ENCODE measurements at regions not wholly inside any gene's neighbourhood (a gene's known extent, or its start where the extent isn't known, plus 50 kb on each side); places are given as distances from the start of the nearest gene placed in this dataset.

DNA sequence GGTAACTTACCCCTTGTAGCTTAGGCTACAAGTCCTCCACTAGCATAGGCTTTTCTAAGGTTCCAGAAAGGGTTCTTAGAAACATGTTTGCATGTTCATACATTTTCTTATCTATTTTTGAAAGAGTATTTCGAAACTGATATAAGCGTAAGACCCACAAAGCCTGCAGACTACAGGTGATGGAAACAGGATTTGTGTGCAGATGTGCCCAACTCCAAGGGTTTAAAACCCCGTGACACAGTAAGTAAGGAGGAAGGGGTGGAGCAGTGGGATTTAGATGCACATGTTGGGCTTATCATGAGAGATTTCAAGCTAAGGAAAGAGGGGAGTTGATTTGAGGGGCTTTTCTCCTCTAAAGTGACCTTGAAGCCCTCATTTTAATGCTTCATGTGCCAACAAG is 164.7 kb downstream of the LTN1 start:
- DNase-seq (ENCODE audit: extremely low read depth in 1 of 2, low read depth in 1 of 2): no peak

DNA sequence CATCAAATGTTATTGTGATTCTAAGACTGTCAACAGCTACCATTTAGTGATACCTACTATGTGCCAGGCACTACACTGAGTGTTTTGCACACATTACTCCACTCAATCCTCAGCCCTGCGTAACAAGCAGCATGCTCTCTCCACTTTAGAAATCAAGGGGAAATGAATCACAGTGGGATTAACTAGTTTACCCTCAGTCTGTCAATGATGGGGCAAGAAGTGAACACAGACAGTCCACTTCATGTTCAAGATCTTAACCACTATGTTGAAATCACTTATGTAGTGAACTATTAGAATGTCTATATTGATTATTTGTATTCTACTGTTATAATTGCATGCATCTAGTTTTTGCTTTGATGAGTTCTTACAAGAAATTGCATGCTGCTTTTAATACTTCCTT is 165.3 kb downstream of the LTN1 start:
- DNase-seq (ENCODE audit: extremely low read depth in 1 of 2, low read depth in 1 of 2): no peak

DNA sequence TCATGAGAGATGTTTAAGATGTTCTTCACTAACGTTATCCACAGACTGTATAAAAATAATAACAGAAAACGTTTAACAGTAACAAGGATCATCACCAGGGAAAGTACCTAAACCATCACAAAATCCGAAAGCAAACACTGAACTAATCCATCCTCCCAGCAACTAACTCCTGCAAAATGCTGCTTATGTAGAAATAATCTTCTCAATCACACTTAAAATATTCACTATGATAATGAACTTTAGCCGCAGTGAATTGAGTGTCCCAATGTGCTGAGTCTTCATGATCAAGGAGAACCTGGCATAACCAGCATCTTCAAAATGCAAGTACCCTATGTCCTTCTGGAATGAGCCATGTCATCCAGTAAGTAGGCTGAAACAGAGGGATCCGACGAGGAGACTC is 166.1 kb downstream of the LTN1 start:
- DNase-seq (ENCODE audit: extremely low read depth in 1 of 2, low read depth in 1 of 2): no peak

DNA sequence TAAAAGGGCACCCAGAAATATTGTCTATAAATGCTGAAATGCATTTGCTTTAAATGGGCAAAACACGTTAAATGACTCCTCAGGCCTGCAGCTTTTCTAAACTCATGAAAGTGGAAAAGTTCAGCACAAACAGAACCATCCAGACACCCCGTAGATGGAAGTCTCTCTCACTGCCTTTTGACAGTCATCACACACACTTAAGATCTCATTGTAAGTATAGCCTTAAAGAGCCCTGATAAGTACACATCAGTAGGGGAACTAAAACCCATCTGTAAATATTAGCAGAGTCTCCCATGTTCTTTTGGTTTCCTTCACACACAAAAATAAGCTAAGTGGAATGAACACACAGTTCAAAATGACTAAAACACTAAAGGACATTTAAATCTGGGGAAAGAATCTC is 166.7 kb downstream of the LTN1 start:
- no peak for DNase-seq (ENCODE audit: extremely low read depth in 1 of 2, low read depth in 1 of 2)

DNA sequence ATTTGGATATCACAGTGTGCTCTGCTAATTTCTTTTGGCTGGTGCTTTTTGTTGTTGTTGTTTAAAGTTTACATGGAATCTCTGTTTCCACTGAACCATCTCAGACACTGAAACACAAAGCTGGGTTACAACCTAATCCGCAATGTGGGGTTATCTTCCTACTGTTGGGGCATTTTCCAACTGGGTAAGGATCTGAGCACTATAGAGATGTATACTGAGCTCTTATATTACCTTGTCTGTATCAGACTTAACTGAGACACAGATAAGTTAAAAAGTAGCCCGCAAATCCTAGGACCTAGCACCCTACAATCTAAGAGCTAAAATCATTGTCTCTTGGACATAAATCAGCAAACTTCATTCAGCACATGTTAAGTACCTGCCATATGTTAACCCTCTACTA is 169.2 kb downstream of the LTN1 start:
- DNase-seq (ENCODE audit: extremely low read depth in 1 of 2, low read depth in 1 of 2): no peak

DNA sequence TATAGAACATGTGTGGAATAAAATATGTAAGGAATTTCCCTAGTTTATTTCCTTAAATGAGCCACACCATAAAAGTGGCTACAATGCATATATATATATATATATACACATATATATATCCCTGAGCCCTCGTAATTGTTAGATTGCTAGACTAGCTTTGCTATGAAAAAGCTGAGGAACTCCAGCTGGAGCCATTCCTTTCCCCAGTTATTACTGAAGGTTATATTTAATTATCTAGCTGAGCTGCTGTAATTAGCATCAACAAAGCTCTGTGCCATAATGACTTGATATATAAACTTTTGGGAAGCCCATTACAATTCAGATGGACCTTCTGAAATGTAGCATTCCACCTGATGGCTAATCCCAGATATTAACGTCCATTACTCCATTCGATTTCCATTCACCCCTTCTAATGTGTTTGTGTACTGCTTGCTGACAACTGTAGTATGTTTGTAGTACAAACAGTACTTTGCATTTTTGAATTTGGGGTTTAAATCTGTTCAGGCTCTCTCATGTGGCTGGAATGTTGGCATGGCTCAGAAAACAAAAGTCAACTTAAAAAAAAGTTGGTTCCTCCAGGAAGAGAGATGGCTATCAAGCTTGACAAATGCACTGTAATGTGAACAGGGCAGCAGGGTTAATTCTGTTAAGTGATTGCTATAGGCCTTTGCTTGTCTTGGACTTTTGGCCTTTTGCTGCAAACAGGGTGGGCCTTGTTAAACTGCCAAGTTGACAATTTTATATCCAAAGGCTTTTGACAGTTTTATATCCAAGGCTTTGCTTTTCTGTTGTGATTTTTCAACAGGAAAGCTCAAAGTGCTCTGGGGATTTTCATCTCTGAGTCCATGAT is 170.0 kb downstream of the LTN1 start:
- DNase-seq (ENCODE audit: extremely low read depth in 1 of 2, low read depth in 1 of 2): no peak

DNA sequence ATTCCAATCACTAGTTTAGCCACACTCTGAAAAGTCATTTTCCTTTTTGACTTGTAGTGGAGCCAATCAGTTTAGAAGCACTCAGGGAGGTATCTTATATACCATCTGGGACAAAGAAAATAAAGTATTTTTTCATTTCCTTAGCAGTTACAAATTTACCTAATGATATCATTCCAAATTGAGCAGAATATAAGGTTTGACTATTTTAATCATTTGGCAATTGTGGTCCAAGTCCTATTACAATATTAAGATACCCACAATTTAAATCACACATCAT is 170.6 kb downstream of the LTN1 start:
- DNase-seq (ENCODE audit: extremely low read depth in 1 of 2, low read depth in 1 of 2): no peak

DNA sequence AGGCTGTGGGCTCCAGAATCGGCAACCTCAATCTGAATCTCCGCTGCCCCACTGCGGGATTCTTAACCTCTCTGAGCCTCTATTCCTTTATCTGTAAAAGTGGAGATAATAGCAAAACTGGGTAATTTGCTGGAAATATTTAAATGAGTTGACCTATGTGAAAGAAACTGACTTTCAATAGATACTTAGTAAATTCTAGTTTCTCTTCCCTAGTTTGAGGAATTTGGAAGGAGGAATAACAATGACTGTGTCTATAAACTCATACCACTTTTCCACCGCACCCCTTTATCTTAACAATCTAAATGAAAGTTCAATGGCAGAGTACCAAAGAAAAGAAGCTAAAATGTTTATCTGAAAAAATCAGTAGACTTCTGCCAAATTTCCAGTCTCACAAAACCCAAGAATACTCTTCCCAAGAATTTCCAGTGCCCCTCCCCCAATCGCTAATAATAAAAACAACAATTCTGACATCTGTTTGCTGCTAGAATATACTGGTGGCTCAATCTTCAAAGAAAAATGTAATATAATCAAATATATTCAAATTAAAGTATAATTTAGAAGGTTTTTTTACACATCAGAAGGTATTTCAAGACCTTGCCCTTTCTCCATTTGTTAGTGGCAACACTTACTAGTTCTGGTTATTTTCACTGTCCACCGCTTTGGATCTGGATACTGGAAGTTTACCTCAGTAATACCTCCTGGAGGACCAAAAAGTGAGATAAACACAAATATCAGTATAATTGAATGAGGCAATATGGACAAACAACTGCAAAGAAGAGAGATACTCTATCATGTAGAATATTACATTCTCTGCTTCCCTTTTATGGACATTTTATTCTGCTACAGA is 171.2 kb downstream of the LTN1 start:
- DNase-seq (ENCODE audit: extremely low read depth in 1 of 2, low read depth in 1 of 2): no peak

DNA sequence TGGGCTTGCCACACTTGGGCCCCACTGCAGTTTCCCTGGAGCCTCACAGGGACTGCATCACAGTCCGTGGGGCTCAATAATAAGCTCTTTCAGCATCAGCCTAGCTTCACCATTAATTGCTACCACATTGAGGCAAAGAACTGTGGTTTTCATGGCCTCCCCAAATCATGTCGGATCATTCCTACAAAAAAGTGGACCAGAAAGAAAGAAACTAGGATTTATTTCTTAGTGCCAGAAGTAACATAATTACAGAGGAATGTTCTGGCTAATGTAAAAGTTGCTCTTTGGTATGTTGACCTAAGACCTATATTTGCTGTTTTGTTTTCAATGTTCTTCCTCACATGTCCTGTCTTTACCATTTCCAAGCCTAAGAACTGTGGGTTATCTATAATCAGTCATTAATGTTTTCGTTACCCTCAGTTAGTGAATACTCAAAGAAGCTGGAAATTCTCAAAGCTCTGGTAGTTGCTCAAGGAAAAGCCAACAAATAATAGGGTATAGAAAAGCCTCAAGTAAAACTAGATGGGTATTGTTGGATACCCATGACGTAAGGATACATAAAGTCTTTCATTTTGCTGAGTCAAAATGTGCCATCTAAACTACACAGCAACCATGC is 173.9 kb downstream of the LTN1 start:
- DNase-seq (ENCODE audit: extremely low read depth in 1 of 2, low read depth in 1 of 2): no peak

DNA sequence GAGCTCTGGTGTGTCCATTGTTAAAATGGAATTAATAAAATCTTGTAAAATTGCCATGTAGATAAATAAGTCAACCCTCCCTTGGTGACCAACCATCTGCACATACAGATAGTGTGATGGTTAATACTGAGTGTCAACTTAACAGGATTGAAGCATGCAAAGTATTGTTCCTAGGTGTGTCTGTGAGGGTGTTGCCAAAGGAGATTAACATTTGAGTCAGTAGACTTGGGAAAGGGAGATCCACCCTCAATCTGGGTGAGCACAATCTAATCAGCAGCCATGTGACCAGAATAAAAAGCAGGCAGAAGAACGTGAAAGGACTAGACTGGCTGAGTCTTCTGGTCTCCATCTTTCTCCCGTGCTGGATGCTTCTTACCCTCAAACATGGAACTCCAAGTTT is 174.8 kb downstream of the LTN1 start:
- no peak for DNase-seq (ENCODE audit: extremely low read depth in 1 of 2, low read depth in 1 of 2)

DNA sequence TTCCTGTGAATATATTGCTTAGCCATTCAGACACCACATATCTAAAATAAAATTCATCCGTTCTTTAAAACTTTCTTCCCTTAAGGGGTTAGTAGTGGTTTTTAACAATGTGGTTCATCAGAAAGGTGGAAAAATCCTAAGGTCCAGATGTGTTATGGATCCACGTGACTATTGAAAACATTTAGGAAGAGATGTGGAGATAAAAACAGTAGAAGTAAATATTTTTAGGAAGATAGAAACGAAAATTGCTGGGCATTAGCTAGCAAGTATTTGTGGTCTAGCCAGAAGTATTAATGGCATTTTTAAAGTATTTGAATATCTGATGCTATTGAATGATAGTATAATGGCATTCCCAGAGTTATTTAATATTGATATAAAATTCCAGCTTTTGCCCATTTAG is 180.8 kb downstream of the LTN1 start:
- DNase-seq (ENCODE audit: extremely low read depth in 1 of 2, low read depth in 1 of 2): no peak

DNA sequence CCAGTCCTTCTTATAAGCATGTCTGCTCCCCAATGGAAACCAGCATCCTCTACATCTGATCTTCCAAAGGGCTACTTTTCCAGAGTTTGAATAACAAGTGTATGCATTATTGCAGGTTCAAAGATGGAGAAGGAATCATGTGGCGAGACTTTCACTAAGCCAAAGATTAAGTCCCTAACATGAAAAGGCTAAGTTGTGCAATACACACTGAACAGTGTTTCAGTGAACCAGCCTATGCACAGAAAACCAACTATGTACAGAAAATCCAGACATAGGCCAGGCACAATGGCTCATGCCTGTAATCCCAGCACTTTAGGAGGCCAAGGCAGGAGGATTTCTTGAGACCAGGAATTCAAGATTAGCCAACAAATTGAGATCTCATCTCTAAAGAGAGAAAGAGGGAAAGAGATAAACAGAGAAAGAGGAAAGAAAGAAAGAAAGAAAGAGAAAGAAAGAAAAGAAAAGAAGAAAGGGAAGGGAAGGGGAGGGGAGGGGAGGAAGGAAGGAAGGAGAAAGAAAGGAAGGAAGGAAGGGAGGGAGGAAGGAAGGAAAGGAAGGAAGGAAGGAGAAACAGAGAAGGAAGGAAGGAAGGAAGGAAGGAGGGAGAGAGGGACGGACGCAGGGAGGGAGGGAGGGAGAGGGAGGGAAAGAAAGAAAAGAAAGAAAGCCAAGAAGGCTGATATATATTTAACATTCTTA is 181.7 kb downstream of the LTN1 start:
- DNase-seq (ENCODE audit: extremely low read depth in 1 of 2, low read depth in 1 of 2): no peak

DNA sequence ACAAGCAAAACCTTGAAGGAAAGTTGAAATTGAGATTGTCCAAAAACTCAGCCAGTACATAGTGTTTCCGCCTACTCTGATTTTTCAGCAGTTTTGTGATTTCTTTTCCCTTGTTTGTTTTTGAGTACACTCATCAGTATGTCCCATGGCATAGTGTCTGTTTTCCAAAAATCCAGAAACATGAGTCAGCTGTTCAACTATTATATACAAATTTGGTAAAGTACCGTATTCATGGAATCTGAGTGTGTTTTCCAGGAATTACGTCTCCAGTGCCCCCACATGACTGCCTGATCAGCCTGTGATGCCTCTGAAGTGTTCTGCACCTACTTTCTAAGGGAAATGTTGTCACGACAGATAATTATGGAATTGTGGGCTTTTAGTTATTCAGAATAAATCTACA is 186.8 kb downstream of the LTN1 start:
- DNase-seq (ENCODE audit: extremely low read depth in 1 of 2, low read depth in 1 of 2): no peak

DNA sequence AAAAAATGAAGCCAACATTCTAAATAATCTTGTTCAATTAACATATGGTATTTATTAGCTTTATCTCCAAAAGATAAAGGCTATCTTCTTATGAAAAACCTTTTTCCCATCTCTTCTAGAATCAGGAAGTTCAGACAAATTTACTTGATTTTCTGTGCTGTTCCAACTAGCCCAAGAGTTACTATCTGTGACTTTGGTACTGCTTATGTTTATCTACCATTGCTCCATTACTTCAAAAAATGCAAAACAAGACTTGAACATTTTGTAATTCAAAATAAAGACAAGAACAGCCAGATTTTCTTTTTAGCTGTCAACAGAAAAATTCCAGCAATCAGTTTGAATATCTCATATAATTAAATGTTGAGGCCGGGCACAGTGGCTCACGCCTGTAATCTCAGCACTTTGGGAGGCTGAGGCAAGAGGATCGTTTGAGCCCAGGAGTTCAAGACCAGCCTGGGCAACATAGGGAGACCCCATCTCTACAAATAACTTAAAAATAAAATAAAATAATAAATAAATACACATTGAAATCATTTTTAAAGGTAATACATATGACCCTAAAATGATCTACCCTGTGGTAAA is 188.5 kb downstream of the LTN1 start:
- DNase-seq (ENCODE audit: extremely low read depth in 1 of 2, low read depth in 1 of 2): no peak

DNA sequence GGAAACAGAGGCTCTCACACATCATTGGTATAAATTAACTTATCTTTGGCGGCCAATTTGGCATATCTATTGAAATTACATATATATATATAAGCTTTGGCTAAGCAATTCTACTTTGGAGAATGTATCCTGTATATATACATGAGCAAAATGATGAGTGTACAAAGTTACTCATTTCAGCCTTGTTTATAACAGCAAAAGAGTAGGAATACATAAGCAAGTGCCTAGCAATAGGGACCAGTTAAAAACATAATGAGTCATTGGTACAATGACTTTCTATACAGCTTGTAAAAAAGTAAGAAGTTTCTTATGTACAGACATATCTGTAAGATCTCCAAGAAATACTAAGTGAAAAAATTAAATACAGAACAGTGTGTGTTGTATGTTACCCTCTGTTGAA is 190.8 kb downstream of the LTN1 start:
- no peak for DNase-seq (ENCODE audit: extremely low read depth in 1 of 2, low read depth in 1 of 2)

DNA sequence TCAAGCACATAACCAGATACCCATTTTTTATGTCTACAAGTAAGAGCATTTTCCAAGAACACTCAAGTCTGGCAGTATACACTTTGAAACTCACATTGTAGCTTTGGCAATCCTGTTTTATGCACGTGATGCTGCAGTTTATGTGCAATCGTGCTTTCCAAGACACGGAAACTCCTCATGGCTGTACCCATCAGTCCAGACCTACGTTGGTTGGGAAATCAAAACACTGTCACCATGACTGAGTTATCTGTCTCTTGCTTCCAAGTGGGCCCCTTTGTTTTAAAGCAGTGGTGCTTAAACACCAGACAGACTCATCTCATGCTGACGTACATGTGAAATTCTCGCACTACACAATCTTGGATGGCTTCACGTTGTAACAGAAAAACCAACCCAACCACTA is 192.8 kb downstream of the LTN1 start:
- DNase-seq (ENCODE audit: extremely low read depth in 1 of 2, low read depth in 1 of 2): no peak

DNA sequence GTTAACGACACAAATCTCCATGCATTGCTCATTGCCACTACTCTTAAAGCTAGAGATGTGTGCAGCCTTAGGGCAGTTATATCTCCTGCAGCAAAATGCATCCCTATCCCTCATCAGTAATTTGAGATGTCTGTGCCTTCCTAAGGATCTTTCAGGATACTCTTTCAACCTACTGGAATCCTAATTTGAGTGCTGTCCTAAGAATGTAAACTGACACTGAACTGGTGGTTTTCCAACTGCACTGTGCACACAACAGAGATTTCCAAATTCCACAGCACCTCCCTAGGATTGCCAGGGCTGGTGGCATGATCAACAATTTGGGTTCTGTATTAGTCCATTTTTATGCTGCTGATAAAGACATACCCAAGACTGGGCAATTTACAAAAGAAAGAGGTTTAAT is 193.9 kb downstream of the LTN1 start:
- no peak for DNase-seq (ENCODE audit: extremely low read depth in 1 of 2, low read depth in 1 of 2)

DNA sequence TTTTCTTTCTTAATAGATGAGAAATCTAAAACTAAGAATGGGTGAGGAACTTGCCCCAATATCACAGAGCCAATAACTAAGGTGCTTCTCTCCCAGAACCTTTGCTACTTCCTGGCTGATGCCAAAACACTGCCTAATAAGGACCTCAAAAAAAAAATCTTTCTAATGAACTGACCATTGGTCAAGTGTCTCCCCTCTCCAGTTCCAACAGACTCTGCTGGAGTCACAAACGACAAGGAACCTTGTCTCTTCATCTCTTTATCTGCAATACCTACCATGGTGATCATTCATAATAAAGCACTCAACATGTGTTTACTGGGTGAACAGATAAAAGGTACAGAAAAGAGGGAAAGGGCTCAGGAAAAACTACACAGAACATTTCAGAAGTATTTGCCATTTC is 197.4 kb downstream of the LTN1 start:
- no peak for DNase-seq (ENCODE audit: extremely low read depth in 1 of 2, low read depth in 1 of 2)

DNA sequence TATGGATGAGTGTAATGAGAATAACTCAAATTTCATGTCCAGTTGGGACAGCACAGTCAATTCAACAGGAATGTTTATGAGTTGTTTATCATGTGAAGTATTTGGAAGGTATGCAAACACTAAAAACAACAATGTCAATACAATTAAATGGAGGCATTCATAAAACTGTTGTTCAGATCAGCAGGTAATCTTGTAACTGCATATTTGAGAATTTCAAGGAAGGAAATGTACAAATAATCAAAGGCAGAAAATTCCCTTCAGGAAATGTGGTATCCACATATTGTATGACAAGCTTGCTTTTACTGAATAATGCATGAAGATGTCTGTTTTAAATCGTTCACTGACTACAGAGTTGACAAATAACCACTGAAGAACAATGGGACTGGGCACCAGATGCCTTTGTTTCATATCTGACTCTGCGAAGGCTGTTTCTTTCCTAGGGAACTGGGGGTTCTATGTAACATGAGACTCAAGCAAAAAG is 198.3 kb downstream of the LTN1 start:
- no peak for DNase-seq (ENCODE audit: extremely low read depth in 1 of 2, low read depth in 1 of 2)

DNA sequence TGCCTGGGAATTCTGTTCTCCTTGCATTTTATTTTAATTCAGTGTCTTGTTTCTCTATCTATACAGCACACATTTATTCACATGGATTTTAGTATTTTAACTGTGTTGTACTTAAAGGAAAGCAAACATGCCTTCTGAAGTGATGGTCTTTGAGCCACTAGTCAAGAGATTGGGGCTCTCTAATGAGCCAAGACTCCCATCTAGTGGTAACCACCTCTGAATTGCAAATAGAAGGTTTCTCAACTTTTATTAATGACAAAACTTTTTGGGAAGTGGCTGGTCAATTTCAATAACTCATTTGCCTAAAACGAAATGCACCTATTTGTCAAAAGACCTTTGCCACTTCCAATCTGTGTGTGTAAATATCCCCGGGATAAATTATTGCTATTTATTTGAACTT is 199.6 kb downstream of the LTN1 start:
- DNase-seq (ENCODE audit: extremely low read depth in 1 of 2, low read depth in 1 of 2): no peak

Measured in activated CD8-positive, alpha-beta memory T cell treated with anti-CD3 and anti-CD28 coated beads for 1 hour (primary cell).